Endothelial cell of umbilical vein (primary cell): ENCODE measurements at regions not wholly inside any gene's neighbourhood (a gene's known extent, or its start where the extent isn't known, plus 50 kb on each side); places are given as distances from the start of the nearest gene placed in this dataset.
"Not testable (repeated sequence)": the region's sequence is repeated elsewhere in the genome, so short reads cannot be mapped to it uniquely, and the experiment has no call there.

Source experiments
- BruUV-seq: library from RNA; stranded (reverse); fragments of 400-500 nt; replicated peaks from 2 replicates; lab custom pipeline; 2021; lab: Mats Ljungman, UMichigan
- CTCF ChIA-PET: fragments of 300-600, 350-600 bp; sonication (Branson Sonifier 250); formaldehyde crosslinking; loops from one replicate; lab custom pipeline; 2021; ENCODE audit warnings: antibody characterized with exemption, inconsistent platforms; lab: Charles Lee
- POLR2A ChIA-PET: fragments of 300-600, 350-600 bp; sonication (Branson Sonifier 250); formaldehyde crosslinking; loops from one replicate; lab custom pipeline; 2021; ENCODE audit warnings: antibody characterized with exemption, inconsistent platforms; lab: Charles Lee
- DNase-seq: peaks from one replicate; pipeline ENCODE4 v3.0.0-alpha.2; 2011; ENCODE audit warnings: low read depth, low spot score
- FAIRE-seq: peaks from 2 replicates; lab custom pipeline; 2011; peaks lifted over from hg19 to GRCh38; lab: Jason Lieb, UNC
- H2AFZ ChIP-seq: 2 replicates; pipeline ENCODE4 v1.6.0; 2012; ENCODE audit warnings: low read depth, low read length, control low read depth, inconsistent platforms
- H3K27ac ChIP-seq: 2 replicates; pipeline ENCODE4 v1.5.1; 2011; ENCODE audit warnings: low read depth, mild to moderate bottlenecking, control low read depth, low read length, moderate library complexity; ENCODE audit not compliant: insufficient read depth
- H3K27me3 ChIP-seq, 2 experiments: 2 replicates each; pipeline versions ENCODE4 v1.6.0 to v1.6.1; 2011; ENCODE audit warnings: low read length in 2 of 2, mixed read lengths in 1 of 2; ENCODE audit not compliant: control insufficient read depth in 2 of 2, insufficient read depth in 2 of 2
- H3K36me3 ChIP-seq, 2 experiments: 2 replicates in 1 of 2; 3 replicates in 1 of 2; pipeline ENCODE4 v1.5.1; 2011; ENCODE audit warnings: low read length in 2 of 2, mild to moderate bottlenecking in 1 of 2, moderate library complexity in 1 of 2; ENCODE audit not compliant: control insufficient read depth in 2 of 2, insufficient read depth in 2 of 2; ENCODE audit errors: extremely low read depth in 1 of 2
- H3K4me1 ChIP-seq: 3 replicates; pipeline ENCODE4 v1.5.1; 2011; ENCODE audit warnings: mild to moderate bottlenecking, low read length; ENCODE audit not compliant: control insufficient read depth, insufficient read depth; ENCODE audit errors: extremely low read depth
- H3K4me2 ChIP-seq: 2 replicates; pipeline ENCODE4 v1.6.1; 2011; ENCODE audit warnings: low read length, control low read depth, mixed read lengths; ENCODE audit not compliant: insufficient read depth
- H3K4me3 ChIP-seq, 3 experiments: fragments of 200-600 bp in 1 of 3; sonication (generic), shearing (Covaris generic) in 1 of 3; replicated peaks in 1 of 3; 2 replicates each; pipeline ENCODE4 v1.5.1; 2011 to 2016; ENCODE audit warnings: control low read depth in 3 of 3, low read length in 3 of 3, mild to moderate bottlenecking in 2 of 3, inconsistent platforms in 1 of 3, low read depth in 1 of 3, moderate library complexity in 1 of 3; ENCODE audit not compliant: insufficient read depth in 1 of 3
- H3K79me2 ChIP-seq: 2 replicates; pipeline ENCODE4 v1.6.0; 2012; ENCODE audit warnings: low read length, inconsistent platforms; ENCODE audit not compliant: control insufficient read depth, insufficient read depth
- H3K9ac ChIP-seq: replicated peaks from 2 replicates; pipeline ENCODE3; 2011; ENCODE audit warnings: low read length, control low read depth; ENCODE audit not compliant: insufficient read depth; ENCODE audit errors: extremely low read depth
- H3K9me1 ChIP-seq: replicated peaks from 3 replicates; pipeline ENCODE4 v1.6.0; 2011; ENCODE audit warnings: mild to moderate bottlenecking, low read length; ENCODE audit not compliant: control insufficient read depth, insufficient read depth; ENCODE audit errors: extremely low read depth
- H3K9me3 ChIP-seq: replicated peaks from 2 replicates; pipeline ENCODE4 v1.5.1; 2012; ENCODE audit warnings: low read length, inconsistent platforms; ENCODE audit not compliant: control insufficient read depth, insufficient read depth
- H4K20me1 ChIP-seq: replicated peaks from 2 replicates; pipeline ENCODE3; 2011; ENCODE audit warnings: mild to moderate bottlenecking, low read length; ENCODE audit not compliant: control insufficient read depth, insufficient read depth; ENCODE audit errors: extremely low read depth
- FOS ChIP-seq: IDR thresholded peaks from 2 replicates; pipeline ENCODE4 v1.6.1; 2011; ENCODE audit warnings: mild to moderate bottlenecking, low read length, moderate library complexity, borderline replicate concordance; ENCODE audit not compliant: insufficient read depth
- GATA2 ChIP-seq: IDR thresholded peaks from 2 replicates; pipeline ENCODE4 v1.7.0; 2011; ENCODE audit warnings: low read depth, mild to moderate bottlenecking, moderate library complexity, mixed read lengths, low read length; ENCODE audit not compliant: insufficient read length, insufficient read depth
- JUN ChIP-seq: IDR thresholded peaks from 2 replicates; pipeline ENCODE4 v1.6.1; 2011; ENCODE audit warnings: borderline replicate concordance, low read depth; ENCODE audit not compliant: insufficient read length, insufficient read depth
- MYC ChIP-seq: IDR thresholded peaks from one replicate; pipeline ENCODE4 v1.6.1; 2011; ENCODE audit warnings: mild to moderate bottlenecking, low read depth, low read length
- POLR2A ChIP-seq: IDR thresholded peaks from 2 replicates; pipeline ENCODE4 v1.6.1; 2012; ENCODE audit warnings: low read depth, mild to moderate bottlenecking, control low read depth, low read length
- POLR2AphosphoS5 ChIP-seq: IDR thresholded peaks from 2 replicates; pipeline ENCODE4 v1.6.1; 2012; ENCODE audit warnings: low read depth, mild to moderate bottlenecking, control low read depth, low read length, moderate library complexity; ENCODE audit not compliant: insufficient read depth
- dilution Hi-C: fragments of 300-500 bp; cut with MboI; formaldehyde crosslinking; loops from one replicate; pipeline ENCODE4 v1.15.0; 2019; ENCODE audit warnings: low sequenced_read_pairs; ENCODE audit not compliant: extremely low pct_ligation_motif_present
- intact Hi-C: fragments of 100-400 bp; cut with micrococcal nuclease; formaldehyde crosslinking; loops from one replicate; pipeline ENCODE4 v1.10.0; 2022
- TF ChIP-seq, protein P1 (sequence below), 2 donors: IDR thresholded peaks; 1 replicate in 1 of 2; 2 replicates in 1 of 2; pipeline ENCODE4 v1.5.1; 2011; ENCODE audit warnings: low read length in 2 of 2, mild to moderate bottlenecking in 2 of 2, moderate library complexity in 2 of 2, control low read depth in 1 of 2, inconsistent platforms in 1 of 2, low read depth in 1 of 2; ENCODE audit not compliant: insufficient read depth in 1 of 2; ENCODE audit errors: extremely low read depth in 1 of 2
- TF ChIP-seq, protein P2 (sequence below): IDR thresholded peaks from 2 replicates; pipeline ENCODE4 v1.6.1; 2011; ENCODE audit not compliant: insufficient read depth, insufficient read length

DNA sequence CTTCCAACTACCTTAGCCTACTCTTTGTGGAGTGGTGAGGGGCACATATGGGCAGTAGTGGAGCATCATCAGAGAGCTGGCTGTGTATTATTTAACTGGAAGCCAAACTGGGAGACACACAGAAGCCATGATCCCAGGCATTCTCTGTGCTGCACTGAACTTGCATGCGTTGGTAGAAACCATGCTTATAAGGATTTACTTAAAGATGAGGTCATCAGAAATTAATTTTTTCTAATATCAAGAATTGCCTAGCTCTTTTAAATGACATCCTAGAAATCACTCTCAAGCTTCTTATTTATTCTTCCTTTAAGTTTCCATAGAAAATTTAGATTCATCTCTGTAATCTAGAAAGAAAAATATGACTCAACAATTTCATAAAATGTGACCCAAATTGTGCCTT is 136.2 kb downstream of the KCNK1 start:
- dilution Hi-C loops = no loop called here
- Histone ChIP-seq H3K4me1 (no peaks in the 10 kb centered on the region), H3K36me3 (no peaks in the 10 kb centered on the region), H3K9me1 (no peaks in the 10 kb centered on the region), H3K4me3 (no peak overlapping the region), H3K9me3 (peaks cover 4% of the 10 kb centered on the region), H2AFZ (no peak overlapping the region), H4K20me1 (no peaks in the 10 kb centered on the region), H3K4me2 (no peak overlapping the region), H3K9ac (no peak overlapping the region), H3K79me2 (no peaks in the 10 kb centered on the region), H3K27me3 (no peaks in the 10 kb centered on the region), H3K27ac (no peak overlapping the region)
- ChIA-PET POLR2A (no interaction called here), CTCF (no interaction called here)
- intact Hi-C loops = no loop called here
- FAIRE-seq (no peak), DNase-seq (no peak)
- BruUV-seq = no TSS peak
- TF ChIP-seq MYC (no peak), POLR2A (no peak), POLR2AphosphoS5 (no peak), GATA2 (no peak), JUN (no peak)

DNA sequence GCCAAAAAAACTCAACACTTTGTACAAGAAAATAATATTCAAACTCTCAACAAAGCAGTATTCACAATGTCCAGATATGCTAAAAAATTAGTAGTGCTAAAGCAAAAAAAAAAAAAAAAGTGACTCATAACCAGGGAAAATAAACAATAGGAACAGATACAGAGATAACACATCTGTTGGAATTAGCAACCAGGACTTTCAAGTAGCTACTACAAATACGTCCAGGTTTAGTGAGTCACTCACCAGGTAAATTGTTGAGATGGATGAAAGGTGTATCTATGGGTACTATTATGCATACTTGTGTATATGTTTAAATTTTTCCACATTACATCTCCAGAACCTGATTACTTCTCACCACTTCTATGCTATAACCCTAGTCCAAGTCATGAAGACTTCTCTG is 144.8 kb upstream of the SLC35F3 start:
- H4K20me1 ChIP-seq = no peaks in the 10 kb centered on the region
- ChIA-PET POLR2A (no interaction called here), CTCF (interaction anchor here (0.7 kb wide), 1 partner anchor 79 kb away, joined by 3 read pairs; no protein-coding TSS in a partner anchor)
- no peak overlapping the region for H2AFZ ChIP-seq
- FAIRE-seq = no peak
- DNase-seq = no peak
- H3K27me3 ChIP-seq = no peaks in the 10 kb centered on the region
- H3K36me3 ChIP-seq = no peaks in the 10 kb centered on the region
- H3K4me3 ChIP-seq = no peak overlapping the region
- TF ChIP-seq POLR2AphosphoS5 (no peak), FOS (no peak), JUN (no peak), MYC (no peak)
- TF ChIP-seq, protein P1, sequence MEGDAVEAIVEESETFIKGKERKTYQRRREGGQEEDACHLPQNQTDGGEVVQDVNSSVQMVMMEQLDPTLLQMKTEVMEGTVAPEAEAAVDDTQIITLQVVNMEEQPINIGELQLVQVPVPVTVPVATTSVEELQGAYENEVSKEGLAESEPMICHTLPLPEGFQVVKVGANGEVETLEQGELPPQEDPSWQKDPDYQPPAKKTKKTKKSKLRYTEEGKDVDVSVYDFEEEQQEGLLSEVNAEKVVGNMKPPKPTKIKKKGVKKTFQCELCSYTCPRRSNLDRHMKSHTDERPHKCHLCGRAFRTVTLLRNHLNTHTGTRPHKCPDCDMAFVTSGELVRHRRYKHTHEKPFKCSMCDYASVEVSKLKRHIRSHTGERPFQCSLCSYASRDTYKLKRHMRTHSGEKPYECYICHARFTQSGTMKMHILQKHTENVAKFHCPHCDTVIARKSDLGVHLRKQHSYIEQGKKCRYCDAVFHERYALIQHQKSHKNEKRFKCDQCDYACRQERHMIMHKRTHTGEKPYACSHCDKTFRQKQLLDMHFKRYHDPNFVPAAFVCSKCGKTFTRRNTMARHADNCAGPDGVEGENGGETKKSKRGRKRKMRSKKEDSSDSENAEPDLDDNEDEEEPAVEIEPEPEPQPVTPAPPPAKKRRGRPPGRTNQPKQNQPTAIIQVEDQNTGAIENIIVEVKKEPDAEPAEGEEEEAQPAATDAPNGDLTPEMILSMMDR (IDR thresholded peaks at IDR 0.05; ENCODE audit: extremely low read depth in 1 of 2, insufficient read depth in 1 of 2, low read depth in 1 of 2, low read length in 2 of 2) = no peak
- TF ChIP-seq, protein P2, sequence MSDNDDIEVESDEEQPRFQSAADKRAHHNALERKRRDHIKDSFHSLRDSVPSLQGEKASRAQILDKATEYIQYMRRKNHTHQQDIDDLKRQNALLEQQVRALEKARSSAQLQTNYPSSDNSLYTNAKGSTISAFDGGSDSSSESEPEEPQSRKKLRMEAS = no peak
- no TSS peak for BruUV-seq
- H3K9me1 ChIP-seq = no peaks in the 10 kb centered on the region
- intact Hi-C loops = no loop called here
- no peaks in the 10 kb centered on the region for H3K4me1 ChIP-seq
- no peak overlapping the region for H3K27ac ChIP-seq
- H3K9ac ChIP-seq = no peak overlapping the region
- no peak overlapping the region for H3K4me2 ChIP-seq
- dilution Hi-C loops = no loop called here
- no peaks in the 10 kb centered on the region for H3K9me3 ChIP-seq
- H3K79me2 ChIP-seq = no peaks in the 10 kb centered on the region

DNA sequence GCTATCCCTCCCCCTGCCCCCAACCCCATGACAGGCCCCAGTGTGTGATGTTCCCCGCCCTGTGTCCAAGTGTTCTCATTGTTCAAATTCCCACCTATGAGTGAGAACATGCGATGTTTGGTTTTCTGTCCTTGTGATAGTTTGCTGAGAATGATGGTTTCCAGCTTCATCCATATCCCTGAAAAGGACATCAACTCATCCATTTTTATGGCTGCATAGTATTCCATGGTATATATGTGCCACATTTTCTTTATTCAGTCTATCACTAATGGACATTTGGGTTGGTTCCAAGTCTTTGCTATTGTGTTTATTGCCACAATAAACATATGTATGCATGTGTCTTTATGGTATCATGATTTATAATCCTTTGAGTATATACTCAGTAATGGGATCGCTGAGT is 140.2 kb upstream of the SLC35F3 start:
- H3K4me1 ChIP-seq, H3K4me3 ChIP-seq, CTCF ChIA-PET, H4K20me1 ChIP-seq, H3K9me3 ChIP-seq, H3K36me3 ChIP-seq, H3K79me2 ChIP-seq, POLR2A ChIA-PET, DNase-seq, H3K27me3 ChIP-seq, FAIRE-seq, H3K27ac ChIP-seq, H3K4me2 ChIP-seq, H3K9ac ChIP-seq, H2AFZ ChIP-seq, dilution Hi-C loops, H3K9me1 ChIP-seq, BruUV-seq, intact Hi-C loops: not testable (repeated sequence)
